Cardiac fibroblast (primary cell): ENCODE measurements at regions not wholly inside any gene's neighbourhood (a gene's known extent, or its start where the extent isn't known, plus 50 kb on each side); places are given as distances from the start of the nearest gene placed in this dataset.

Experiments
- DNase-seq, 2 donors: peaks; one replicate each; pipeline versions ENCODE4 v3.0.0 to v3.0.0-alpha.2; 2010; ENCODE audit warnings: low read depth in 2 of 2
- H3K4me3 ChIP-seq, 2 donors: replicated peaks in 1 of 2; 1 replicate in 1 of 2; 2 replicates in 1 of 2; pipeline ENCODE4 v1.5.1; 2011; ENCODE audit warnings: low read depth in 2 of 2, low read length in 2 of 2, mild to moderate bottlenecking in 2 of 2, moderate library complexity in 1 of 2
- TF ChIP-seq, protein P1 (sequence below): IDR thresholded peaks from one replicate; pipeline ENCODE4 v1.5.1; 2011; ENCODE audit warnings: low read depth, mild to moderate bottlenecking, low read length, inconsistent platforms

DNA sequence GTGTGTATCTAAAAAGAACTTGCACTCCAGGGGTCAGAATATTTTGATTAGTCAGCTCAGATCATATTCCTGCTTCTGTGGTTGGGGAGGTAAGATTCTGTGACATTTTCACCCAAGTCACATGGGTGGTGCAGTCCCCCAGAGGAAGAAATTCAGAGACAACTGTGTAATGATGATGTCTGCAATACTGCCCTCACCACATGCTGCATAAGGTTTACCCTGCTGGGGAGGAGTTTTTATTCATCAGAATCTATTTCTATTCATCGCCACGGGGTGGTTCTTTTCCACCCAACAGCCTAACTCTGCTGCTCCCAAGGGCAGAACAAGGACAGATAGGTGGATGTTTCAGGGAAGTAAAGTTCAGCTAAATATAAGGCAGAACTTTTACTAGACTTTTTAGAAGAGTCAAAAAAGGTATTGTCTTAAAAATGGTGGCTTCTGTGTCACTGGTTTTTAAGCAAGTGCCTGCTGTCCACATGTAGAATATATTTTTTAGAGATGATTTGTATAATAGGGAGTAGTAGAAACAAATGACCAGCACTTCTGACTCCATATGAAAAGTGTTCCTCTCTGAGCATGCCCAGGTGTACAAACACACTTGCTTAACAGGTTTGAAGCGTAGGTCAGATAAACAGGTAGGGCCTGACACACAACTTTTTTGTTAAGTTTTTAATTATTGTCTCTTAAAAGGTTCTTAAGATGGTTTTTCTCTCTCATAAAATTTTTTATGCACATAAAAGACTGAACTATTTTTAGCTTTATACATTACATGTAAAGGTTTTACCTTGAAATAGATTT is 352.7 kb downstream of the LRRC70 start:
- TF ChIP-seq, protein P1, sequence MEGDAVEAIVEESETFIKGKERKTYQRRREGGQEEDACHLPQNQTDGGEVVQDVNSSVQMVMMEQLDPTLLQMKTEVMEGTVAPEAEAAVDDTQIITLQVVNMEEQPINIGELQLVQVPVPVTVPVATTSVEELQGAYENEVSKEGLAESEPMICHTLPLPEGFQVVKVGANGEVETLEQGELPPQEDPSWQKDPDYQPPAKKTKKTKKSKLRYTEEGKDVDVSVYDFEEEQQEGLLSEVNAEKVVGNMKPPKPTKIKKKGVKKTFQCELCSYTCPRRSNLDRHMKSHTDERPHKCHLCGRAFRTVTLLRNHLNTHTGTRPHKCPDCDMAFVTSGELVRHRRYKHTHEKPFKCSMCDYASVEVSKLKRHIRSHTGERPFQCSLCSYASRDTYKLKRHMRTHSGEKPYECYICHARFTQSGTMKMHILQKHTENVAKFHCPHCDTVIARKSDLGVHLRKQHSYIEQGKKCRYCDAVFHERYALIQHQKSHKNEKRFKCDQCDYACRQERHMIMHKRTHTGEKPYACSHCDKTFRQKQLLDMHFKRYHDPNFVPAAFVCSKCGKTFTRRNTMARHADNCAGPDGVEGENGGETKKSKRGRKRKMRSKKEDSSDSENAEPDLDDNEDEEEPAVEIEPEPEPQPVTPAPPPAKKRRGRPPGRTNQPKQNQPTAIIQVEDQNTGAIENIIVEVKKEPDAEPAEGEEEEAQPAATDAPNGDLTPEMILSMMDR, result no peak

DNA sequence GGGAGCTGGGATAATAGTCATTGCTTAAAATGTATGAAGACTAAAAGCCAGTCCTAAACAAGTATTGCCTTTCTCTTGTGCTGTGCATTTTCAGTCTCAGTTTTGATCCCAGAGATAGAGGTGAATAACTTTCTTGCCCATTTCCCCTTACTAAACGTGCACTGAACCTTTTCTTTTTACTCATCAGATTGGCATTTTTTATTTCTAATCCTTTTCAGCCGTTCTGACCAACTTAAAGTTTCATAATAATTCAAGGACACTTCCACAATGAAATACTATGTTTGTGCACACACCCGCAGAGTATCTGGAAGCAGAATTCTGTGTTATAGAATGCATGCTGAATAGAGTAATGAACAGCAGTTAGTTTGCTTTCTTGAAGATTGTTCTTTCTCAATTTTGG is 343.6 kb downstream of the LRRC70 start:
- TF ChIP-seq, protein P1, result no peak
- no peak overlapping the region for H3K4me3 ChIP-seq
- DNase-seq, result peak in 1 of 2 donors; percentile 23

More for the DNA sequence above, 352.7 kb downstream of the LRRC70 start:
- no peak for DNase-seq
- no peak overlapping the region for H3K4me3 ChIP-seq

DNA sequence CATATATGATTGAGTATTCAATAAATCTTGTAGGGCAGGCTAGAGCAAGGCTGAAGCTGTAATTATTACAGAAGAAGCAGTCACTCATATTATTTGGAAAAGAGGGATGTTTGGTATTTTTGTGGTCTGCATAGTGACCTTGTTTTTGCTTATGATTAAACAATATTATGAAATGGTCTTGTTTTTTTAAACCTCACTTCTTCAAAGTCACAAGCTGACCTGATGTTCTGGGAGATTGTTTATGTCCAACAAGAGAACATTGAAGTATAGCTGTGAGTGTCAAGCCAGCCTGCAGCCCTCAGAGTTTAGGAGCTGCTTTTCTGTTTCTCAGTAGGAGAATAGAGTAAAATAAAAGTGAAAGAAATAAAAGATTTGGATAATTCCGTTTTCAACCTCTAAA is 342.2 kb downstream of the LRRC70 start:
- H3K4me3 ChIP-seq, result no peak overlapping the region
- peak in 1 of 2 donors; percentile 21 for DNase-seq
- TF ChIP-seq, protein P1, result no peak

DNA sequence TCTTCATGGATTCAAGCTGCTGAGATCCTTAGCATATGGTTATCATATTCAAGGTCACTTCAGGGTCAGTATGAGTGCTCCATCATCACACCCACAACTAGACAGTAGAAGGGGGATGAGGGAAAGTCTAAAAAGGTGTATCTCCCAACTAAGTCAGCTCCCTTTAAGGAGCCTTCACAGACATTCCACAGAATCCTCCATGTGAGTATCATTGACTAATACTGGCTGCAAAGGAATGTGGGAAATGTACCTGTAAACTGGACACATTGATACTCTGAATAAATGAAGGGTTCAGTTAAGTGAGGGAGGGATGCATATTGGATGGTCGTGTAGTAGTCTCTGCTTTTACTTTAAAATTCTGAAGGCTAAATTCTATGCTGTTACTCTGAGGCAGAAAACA is 330.7 kb downstream of the LRRC70 start:
- H3K4me3 ChIP-seq, result no peak overlapping the region
- TF ChIP-seq, protein P1, result no peak
- no peak for DNase-seq

DNA sequence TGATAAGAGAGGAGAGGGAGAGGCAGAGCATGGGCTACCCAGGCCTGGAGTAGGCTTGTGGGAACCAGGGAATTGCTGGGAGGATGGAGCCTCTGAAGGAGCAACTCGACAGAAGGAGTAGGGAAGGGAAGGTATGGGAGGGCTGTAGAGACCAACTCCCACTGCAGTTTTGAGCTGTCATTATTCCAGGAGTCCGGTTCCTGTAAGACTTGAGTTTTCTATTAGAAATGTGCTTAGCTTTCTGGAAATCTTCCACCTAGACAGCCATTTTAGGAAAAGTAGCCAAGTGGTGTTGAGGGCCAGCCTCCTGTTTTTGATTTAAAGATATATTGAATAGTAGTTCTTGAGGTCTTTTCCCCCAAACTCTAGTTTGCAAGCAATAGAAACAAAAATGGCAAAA is 323.5 kb downstream of the LRRC70 start:
- H3K4me3 ChIP-seq, result no peak overlapping the region
- no peak for DNase-seq
- TF ChIP-seq, protein P1, result no peak

DNA sequence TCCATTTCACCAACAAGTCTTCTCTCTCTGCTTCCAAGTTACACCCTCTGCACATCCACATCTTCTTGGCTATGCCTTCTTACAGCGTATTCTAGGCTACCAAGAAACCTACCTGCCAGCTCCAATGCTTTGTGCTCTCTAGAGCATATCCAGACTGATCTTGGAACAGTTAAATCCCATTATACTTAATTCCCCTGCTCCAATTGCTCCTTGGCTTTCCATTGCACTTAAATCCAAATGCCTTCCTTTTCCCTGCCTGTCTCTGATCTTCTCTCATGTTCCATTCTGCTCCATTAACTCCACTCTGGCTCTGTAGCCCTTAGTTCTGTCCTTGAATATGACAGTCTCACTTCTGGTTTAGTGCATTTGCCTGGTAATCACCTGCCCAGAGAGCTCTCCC is 322.4 kb downstream of the LRRC70 start:
- TF ChIP-seq, protein P1, result no peak
- no peak overlapping the region for H3K4me3 ChIP-seq
- DNase-seq, result no peak
